Panc1 (cell line): ENCODE measurements at regions not wholly inside any gene's neighbourhood (a gene's known extent, or its start where the extent isn't known, plus 50 kb on each side); places are given as distances from the start of the nearest gene placed in this dataset.

Source experiments
- ATAC-seq: fragments of 200-7000 bp; cut with Tn5 transposase; 2 replicates; pipeline ENCODE4 v1.9.1; 2020; ENCODE audit warnings: mild to moderate bottlenecking, moderate library complexity
- BruUV-seq: library from RNA; stranded (reverse); fragments of 400-500 nt; replicated peaks from 2 replicates; lab custom pipeline; 2021; lab: Mats Ljungman, UMichigan
- CTCF ChIA-PET: fragments of 300-600 bp; sonication (Branson Sonifier 250); formaldehyde crosslinking; loops from one replicate; lab custom pipeline; 2022; ENCODE audit warnings: antibody characterized with exemption; lab: Charles Lee
- POLR2A ChIA-PET: fragments of 300-600 bp; sonication (Branson Sonifier 250); formaldehyde crosslinking; loops from one replicate; lab custom pipeline; 2022; ENCODE audit warnings: antibody characterized with exemption; lab: Charles Lee
- DNase-seq: peaks from one replicate; pipeline ENCODE4 v3.0.0-alpha.2; 2010; ENCODE audit warnings: low read depth, low spot score
- H3K27ac ChIP-seq: 2 replicates; pipeline ENCODE4 v1.5.1; 2011; ENCODE audit warnings: mild to moderate bottlenecking, low read length, inconsistent platforms
- H3K27me3 ChIP-seq: fragments of 200-500 bp; sonication (Bioruptor generic); 2 replicates; pipeline ENCODE4 v1.6.0; 2014; ENCODE audit warnings: low read length, inconsistent platforms; ENCODE audit not compliant: control insufficient read depth, insufficient read depth
- H3K36me3 ChIP-seq: fragments of 200-500 bp; sonication (Bioruptor generic); 2 replicates; pipeline ENCODE4 v1.5.1; 2014; ENCODE audit warnings: inconsistent platforms, mild to moderate bottlenecking, low read length, moderate library complexity; ENCODE audit not compliant: control insufficient read depth, insufficient read depth
- H3K4me1 ChIP-seq: 2 replicates; pipeline ENCODE4 v1.5.1; 2011; ENCODE audit warnings: inconsistent platforms, mild to moderate bottlenecking, low read length, moderate library complexity; ENCODE audit not compliant: control insufficient read depth, insufficient read depth
- H3K4me3 ChIP-seq, 2 experiments: 2 replicates each; pipeline ENCODE4 v1.5.1; 2011 to 2012; ENCODE audit warnings: low read depth in 2 of 2, low read length in 2 of 2, mild to moderate bottlenecking in 2 of 2, inconsistent platforms in 1 of 2, moderate library complexity in 1 of 2
- H3K9me3 ChIP-seq: fragments of 200-500 bp; sonication (Bioruptor generic); 2 replicates; pipeline ENCODE4 v1.5.1; 2014; ENCODE audit warnings: low read depth, mild to moderate bottlenecking, inconsistent platforms, low read length, moderate library complexity; ENCODE audit not compliant: control insufficient read depth, insufficient read depth
- POLR2AphosphoS5 ChIP-seq: IDR thresholded peaks from 2 replicates; pipeline ENCODE4 v1.6.1; 2012; ENCODE audit warnings: mild to moderate bottlenecking, low read depth, low read length, moderate library complexity
- SIN3A ChIP-seq: IDR thresholded peaks from 2 replicates; pipeline ENCODE4 v1.6.1; 2012; ENCODE audit warnings: low read depth, mild to moderate bottlenecking, low read length, moderate library complexity, borderline replicate concordance; ENCODE audit not compliant: insufficient read depth
- TCF7L2 ChIP-seq: IDR thresholded peaks from 2 replicates; pipeline ENCODE4 v1.6.1; 2011; ENCODE audit warnings: mild to moderate bottlenecking, low read depth, low read length, inconsistent platforms
- in situ Hi-C: cut with HindIII; loops from 2 replicates; pipeline ENCODE4 v1.10.0; 2016; ENCODE audit warnings: low sequenced_read_pairs, low pct_unique_long_range_greater_than_20kb
- intact Hi-C: fragments of 100-400 bp; cut with micrococcal nuclease; formaldehyde crosslinking; loops from one replicate; pipeline ENCODE4 v1.10.0; 2022; ENCODE audit not compliant: unreplicated experiment
- TF ChIP-seq, protein P1 (sequence below), 2 experiments: IDR thresholded peaks; 2 replicates each; pipeline ENCODE4 v1.6.1; 2011 to 2012; ENCODE audit warnings: low read depth in 2 of 2, control low read depth in 1 of 2, low read length in 1 of 2, mild to moderate bottlenecking in 1 of 2, moderate library complexity in 1 of 2; ENCODE audit not compliant: insufficient read depth in 1 of 2
- TF ChIP-seq, protein P2 (sequence below): fragments of 450-650 bp; IDR thresholded peaks from 2 replicates; pipeline ENCODE4 v1.5.1; 2017; ENCODE audit warnings: mild to moderate bottlenecking

DNA sequence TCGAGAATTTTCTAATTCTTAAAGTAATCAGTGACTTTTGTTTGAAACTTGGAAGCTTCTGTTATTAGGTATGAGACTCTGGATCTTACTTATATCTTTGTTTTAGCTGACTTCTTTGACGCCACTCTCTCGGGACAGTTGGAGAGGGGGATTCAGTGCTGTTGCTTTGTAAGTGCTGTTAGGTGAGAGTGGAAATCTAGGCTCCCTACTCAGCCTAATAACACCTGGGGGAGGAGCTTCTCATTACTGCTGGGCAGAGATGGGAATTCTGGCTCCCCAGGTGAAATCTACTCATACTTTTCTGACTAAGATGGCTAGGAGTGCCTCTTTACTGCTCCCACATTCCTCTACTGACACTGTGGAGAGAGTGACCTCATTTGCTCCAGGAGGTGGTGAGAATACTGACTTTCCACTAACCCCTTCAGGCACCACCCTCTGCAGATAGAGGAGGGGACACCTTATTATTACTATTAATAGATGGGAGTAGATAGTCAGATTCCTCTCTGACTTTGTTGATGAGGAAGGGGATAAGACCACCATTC, 324.9 kb upstream of the SPRY2 start:
- POLR2A ChIA-PET = no interaction called here
- Histone ChIP-seq H3K36me3 (no peaks in the 10 kb centered on the region), H3K4me1 (no peaks in the 10 kb centered on the region), H3K4me3 (no peak overlapping the region), H3K27ac (no peak overlapping the region), H3K9me3 (no peaks in the 10 kb centered on the region), H3K27me3 (no peaks in the 10 kb centered on the region)
- in situ Hi-C loops (no loop called here), intact Hi-C loops (no loop called here)
- CTCF ChIA-PET = no interaction called here
- no TSS peak for BruUV-seq
- ATAC-seq (no peak), DNase-seq (no peak)
- no peak for TF ChIP-seq SIN3A
- TF ChIP-seq TCF7L2 = no peak
- no peak for TF ChIP-seq POLR2AphosphoS5
- TF ChIP-seq, protein P1, sequence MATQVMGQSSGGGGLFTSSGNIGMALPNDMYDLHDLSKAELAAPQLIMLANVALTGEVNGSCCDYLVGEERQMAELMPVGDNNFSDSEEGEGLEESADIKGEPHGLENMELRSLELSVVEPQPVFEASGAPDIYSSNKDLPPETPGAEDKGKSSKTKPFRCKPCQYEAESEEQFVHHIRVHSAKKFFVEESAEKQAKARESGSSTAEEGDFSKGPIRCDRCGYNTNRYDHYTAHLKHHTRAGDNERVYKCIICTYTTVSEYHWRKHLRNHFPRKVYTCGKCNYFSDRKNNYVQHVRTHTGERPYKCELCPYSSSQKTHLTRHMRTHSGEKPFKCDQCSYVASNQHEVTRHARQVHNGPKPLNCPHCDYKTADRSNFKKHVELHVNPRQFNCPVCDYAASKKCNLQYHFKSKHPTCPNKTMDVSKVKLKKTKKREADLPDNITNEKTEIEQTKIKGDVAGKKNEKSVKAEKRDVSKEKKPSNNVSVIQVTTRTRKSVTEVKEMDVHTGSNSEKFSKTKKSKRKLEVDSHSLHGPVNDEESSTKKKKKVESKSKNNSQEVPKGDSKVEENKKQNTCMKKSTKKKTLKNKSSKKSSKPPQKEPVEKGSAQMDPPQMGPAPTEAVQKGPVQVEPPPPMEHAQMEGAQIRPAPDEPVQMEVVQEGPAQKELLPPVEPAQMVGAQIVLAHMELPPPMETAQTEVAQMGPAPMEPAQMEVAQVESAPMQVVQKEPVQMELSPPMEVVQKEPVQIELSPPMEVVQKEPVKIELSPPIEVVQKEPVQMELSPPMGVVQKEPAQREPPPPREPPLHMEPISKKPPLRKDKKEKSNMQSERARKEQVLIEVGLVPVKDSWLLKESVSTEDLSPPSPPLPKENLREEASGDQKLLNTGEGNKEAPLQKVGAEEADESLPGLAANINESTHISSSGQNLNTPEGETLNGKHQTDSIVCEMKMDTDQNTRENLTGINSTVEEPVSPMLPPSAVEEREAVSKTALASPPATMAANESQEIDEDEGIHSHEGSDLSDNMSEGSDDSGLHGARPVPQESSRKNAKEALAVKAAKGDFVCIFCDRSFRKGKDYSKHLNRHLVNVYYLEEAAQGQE (IDR thresholded peaks at IDR 0.05; ENCODE audit: insufficient read depth in 1 of 2, low read depth in 2 of 2, low read length in 1 of 2) = no peak
- TF ChIP-seq, protein P2, sequence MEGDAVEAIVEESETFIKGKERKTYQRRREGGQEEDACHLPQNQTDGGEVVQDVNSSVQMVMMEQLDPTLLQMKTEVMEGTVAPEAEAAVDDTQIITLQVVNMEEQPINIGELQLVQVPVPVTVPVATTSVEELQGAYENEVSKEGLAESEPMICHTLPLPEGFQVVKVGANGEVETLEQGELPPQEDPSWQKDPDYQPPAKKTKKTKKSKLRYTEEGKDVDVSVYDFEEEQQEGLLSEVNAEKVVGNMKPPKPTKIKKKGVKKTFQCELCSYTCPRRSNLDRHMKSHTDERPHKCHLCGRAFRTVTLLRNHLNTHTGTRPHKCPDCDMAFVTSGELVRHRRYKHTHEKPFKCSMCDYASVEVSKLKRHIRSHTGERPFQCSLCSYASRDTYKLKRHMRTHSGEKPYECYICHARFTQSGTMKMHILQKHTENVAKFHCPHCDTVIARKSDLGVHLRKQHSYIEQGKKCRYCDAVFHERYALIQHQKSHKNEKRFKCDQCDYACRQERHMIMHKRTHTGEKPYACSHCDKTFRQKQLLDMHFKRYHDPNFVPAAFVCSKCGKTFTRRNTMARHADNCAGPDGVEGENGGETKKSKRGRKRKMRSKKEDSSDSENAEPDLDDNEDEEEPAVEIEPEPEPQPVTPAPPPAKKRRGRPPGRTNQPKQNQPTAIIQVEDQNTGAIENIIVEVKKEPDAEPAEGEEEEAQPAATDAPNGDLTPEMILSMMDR = no peak

DNA sequence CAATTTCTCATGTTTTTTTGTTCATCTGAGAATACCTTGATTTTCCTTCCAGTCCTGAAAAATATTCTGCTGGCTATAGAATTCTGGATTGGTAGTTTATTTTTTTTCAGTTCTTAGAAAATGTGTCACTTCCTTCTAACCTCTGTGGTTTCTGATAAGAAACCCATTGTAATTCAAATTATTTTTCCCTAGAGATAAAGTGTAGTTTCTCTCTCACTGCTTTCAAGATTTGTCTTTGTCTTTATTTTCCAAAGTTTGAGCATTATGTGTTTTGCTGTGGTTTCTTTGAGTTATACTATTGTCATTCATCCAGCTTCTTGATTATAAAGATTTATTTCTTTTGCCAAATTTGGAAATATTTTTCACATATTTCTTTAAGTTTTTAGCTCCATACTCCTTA, 324.0 kb upstream of the SPRY2 start:
- no peaks in the 10 kb centered on the region for H3K4me1 ChIP-seq
- no peak overlapping the region for H3K27ac ChIP-seq
- no peaks in the 10 kb centered on the region for H3K9me3 ChIP-seq
- H3K27me3 ChIP-seq = no peaks in the 10 kb centered on the region
- no peaks in the 10 kb centered on the region for H3K36me3 ChIP-seq
- intact Hi-C loops (no loop called here), in situ Hi-C loops (no loop called here)
- H3K4me3 ChIP-seq = no peak overlapping the region
- TF ChIP-seq SIN3A (no peak), TCF7L2 (no peak), POLR2AphosphoS5 (no peak)
- TF ChIP-seq, protein P1 (IDR thresholded peaks at IDR 0.05; ENCODE audit: insufficient read depth in 1 of 2, low read depth in 2 of 2, low read length in 1 of 2) = no peak
- TF ChIP-seq, protein P2 = no peak
- POLR2A ChIA-PET = no interaction called here
- DNase-seq (no peak), ATAC-seq (no peak)
- no TSS peak for BruUV-seq
- CTCF ChIA-PET = no interaction called here
